ENCODE measurements at regions not wholly inside any gene's neighbourhood (a gene's known extent, or its start where the extent isn't known, plus 50 kb on each side); places are given as distances from the start of the nearest gene placed in this dataset.

DNA sequence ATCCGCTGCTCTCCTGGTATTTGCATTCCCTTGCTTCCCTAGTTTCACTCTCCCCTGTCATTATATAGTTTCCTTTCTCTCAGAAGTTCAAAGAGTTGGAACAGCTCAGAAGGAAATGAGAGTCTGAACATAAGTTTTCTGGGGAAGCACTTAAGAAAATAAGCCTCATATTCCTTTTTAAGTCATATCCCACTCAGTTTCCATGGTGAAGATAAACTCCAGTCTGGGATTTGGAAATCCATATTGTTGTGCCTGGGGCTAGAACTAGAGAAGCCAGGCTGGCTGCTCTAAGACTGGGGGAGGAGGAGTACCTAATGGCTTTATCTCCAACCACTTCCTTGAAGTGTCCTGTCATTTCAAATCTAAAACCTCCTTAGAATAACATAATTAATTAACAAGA lies 134.2 kb upstream of the ALCAM start:
- H3K9me3 ChIP-seq (ENCODE audit: low read depth): no peaks in the 10 kb centered on the region
- no peak overlapping the region for H3K4me2 ChIP-seq

DNA sequence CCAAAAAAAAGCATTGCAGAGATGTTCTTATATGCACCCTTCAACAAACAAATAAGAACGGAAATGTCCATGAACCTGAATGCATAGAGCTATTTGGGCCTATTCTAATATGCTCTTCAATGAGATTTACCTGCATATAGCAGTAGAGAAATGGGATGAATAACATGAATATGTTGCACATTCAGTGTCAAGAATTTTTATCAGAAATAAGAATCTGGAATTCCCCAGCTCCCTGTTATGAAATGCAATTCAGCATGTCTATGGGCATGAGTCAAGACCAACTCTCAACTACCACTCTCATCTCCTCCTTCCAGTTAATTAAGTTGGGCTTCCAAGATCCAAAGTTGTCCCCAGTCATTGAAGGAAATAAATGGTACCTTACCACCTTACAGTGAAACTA lies 133.7 kb upstream of the ALCAM start:
- Histone ChIP-seq H3K9me3 (ENCODE audit: low read depth) (no peaks in the 10 kb centered on the region), H3K27me3 (no peaks in the 10 kb centered on the region), H4K20me1 (ENCODE audit: insufficient read depth, poor library complexity, severe bottlenecking) (no peaks in the 10 kb centered on the region), H2AFZ (no peak overlapping the region), H3K4me3 (no peak overlapping the region), H3K27ac (no peak overlapping the region), H3K79me2 (no peaks in the 10 kb centered on the region), H3K4me2 (no peak overlapping the region), H3K9me2 (replicated peaks; ENCODE audit: insufficient read depth) (no peaks in the 10 kb centered on the region), H3K36me3 (replicated peaks; ENCODE audit: insufficient read depth, low read depth) (no peaks in the 10 kb centered on the region), H3K4me1 (ENCODE audit: insufficient read depth) (no peaks in the 10 kb centered on the region)
- no peak for TF ChIP-seq EZH2phosphoT487 (IDR thresholded peaks at IDR 0.05; ENCODE audit: low read depth, severe bottlenecking, unreplicated experiment)
- TF ChIP-seq, protein P1, sequence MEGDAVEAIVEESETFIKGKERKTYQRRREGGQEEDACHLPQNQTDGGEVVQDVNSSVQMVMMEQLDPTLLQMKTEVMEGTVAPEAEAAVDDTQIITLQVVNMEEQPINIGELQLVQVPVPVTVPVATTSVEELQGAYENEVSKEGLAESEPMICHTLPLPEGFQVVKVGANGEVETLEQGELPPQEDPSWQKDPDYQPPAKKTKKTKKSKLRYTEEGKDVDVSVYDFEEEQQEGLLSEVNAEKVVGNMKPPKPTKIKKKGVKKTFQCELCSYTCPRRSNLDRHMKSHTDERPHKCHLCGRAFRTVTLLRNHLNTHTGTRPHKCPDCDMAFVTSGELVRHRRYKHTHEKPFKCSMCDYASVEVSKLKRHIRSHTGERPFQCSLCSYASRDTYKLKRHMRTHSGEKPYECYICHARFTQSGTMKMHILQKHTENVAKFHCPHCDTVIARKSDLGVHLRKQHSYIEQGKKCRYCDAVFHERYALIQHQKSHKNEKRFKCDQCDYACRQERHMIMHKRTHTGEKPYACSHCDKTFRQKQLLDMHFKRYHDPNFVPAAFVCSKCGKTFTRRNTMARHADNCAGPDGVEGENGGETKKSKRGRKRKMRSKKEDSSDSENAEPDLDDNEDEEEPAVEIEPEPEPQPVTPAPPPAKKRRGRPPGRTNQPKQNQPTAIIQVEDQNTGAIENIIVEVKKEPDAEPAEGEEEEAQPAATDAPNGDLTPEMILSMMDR (IDR thresholded peaks at IDR 0.05; ENCODE audit: poor library complexity): no peak
- no peak for TF ChIP-seq EZH2 (IDR thresholded peaks at IDR 0.05; ENCODE audit: borderline replicate concordance)
- 95% methylated on average over 1 of the region's 1 CpG for WGBS (ENCODE audit: low lambda C conversion rate, missing lambda C conversion rate)
- no peak for DNase-seq (ENCODE audit: low spot score)

More for the DNA sequence above, 134.2 kb upstream of the ALCAM start:
- Histone ChIP-seq H3K27ac (no peak overlapping the region), H3K4me1 (ENCODE audit: insufficient read depth) (no peaks in the 10 kb centered on the region), H3K79me2 (no peaks in the 10 kb centered on the region), H3K27me3 (no peaks in the 10 kb centered on the region), H3K9me2 (replicated peaks; ENCODE audit: insufficient read depth) (no peaks in the 10 kb centered on the region), H2AFZ (no peak overlapping the region), H3K36me3 (replicated peaks; ENCODE audit: insufficient read depth, low read depth) (no peaks in the 10 kb centered on the region), H3K4me3 (no peak overlapping the region), H4K20me1 (ENCODE audit: insufficient read depth, poor library complexity, severe bottlenecking) (no peaks in the 10 kb centered on the region)
- 61% methylated on average over 1 of the region's 1 CpG for WGBS (ENCODE audit: low lambda C conversion rate, missing lambda C conversion rate)
- no peak for DNase-seq (ENCODE audit: low spot score)
- TF ChIP-seq, protein P1 (IDR thresholded peaks at IDR 0.05; ENCODE audit: poor library complexity): no peak
- TF ChIP-seq EZH2 (IDR thresholded peaks at IDR 0.05; ENCODE audit: borderline replicate concordance) (no peak), EZH2phosphoT487 (IDR thresholded peaks at IDR 0.05; ENCODE audit: low read depth, severe bottlenecking, unreplicated experiment) (no peak)

DNA sequence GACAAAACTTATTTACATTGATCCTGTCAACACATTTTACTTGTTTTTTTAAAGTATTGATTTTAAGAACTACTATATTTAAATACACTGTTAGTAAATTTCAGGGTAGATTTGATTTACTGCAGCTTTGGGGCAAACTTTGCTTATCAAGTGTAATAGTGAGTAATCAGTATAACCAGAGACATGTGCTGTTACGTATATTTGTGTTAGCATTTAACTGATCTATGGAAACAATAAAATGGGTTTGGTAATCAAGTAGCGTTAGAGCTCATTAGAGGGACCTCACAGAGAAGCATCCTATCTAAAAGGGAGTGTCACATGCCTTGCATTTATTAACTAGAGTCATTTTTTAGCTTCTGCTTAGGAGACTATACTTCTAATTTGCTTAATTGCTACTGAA lies 131.5 kb upstream of the ALCAM start:
- no peak overlapping the region for H2AFZ ChIP-seq
- H3K79me2 ChIP-seq: no peaks in the 10 kb centered on the region
- TF ChIP-seq EZH2phosphoT487 (IDR thresholded peaks at IDR 0.05; ENCODE audit: low read depth, severe bottlenecking, unreplicated experiment): no peak
- TF ChIP-seq, protein P1 (IDR thresholded peaks at IDR 0.05; ENCODE audit: poor library complexity): no peak
- no peak for TF ChIP-seq EZH2 (IDR thresholded peaks at IDR 0.05; ENCODE audit: borderline replicate concordance)
- H3K36me3 ChIP-seq (replicated peaks; ENCODE audit: insufficient read depth, low read depth): no peaks in the 10 kb centered on the region
- no peak for DNase-seq (ENCODE audit: low spot score)
- no peak overlapping the region for H3K4me3 ChIP-seq
- H4K20me1 ChIP-seq (ENCODE audit: insufficient read depth, poor library complexity, severe bottlenecking): no peaks in the 10 kb centered on the region
- no peaks in the 10 kb centered on the region for H3K9me3 ChIP-seq (ENCODE audit: low read depth)
- whole genome bisulfite sequencing (ENCODE audit: low lambda C conversion rate, missing lambda C conversion rate): 38% methylated on average over 2 of the region's 2 CpGs
- no peaks in the 10 kb centered on the region for H3K27me3 ChIP-seq
- H3K27ac ChIP-seq: no peak overlapping the region
- H3K4me2 ChIP-seq: no peak overlapping the region
- no peaks in the 10 kb centered on the region for H3K4me1 ChIP-seq (ENCODE audit: insufficient read depth)
- no peaks in the 10 kb centered on the region for H3K9me2 ChIP-seq (replicated peaks; ENCODE audit: insufficient read depth)

DNA sequence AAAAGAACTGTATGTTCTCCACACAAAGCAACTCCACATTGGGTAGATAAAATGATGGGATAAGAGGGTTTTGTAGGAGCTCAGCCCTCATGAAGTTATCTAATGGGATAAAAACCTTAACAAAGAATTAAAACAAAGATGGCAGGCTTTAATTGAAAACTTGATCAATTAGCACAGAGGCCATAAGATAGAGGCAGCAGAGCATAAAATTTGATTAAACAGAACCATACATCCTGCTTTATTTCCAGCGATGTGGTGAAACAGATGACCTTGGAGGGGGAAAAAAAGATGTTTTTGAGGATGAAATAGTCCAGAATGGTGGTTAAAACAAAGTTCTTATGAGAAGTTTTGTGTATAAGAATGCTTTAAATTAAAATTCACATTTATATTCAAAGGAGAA lies 130.9 kb upstream of the ALCAM start:
- Histone ChIP-seq H3K27me3 (no peaks in the 10 kb centered on the region), H3K4me2 (no peak overlapping the region), H3K36me3 (replicated peaks; ENCODE audit: insufficient read depth, low read depth) (no peaks in the 10 kb centered on the region), H2AFZ (no peak overlapping the region), H3K4me3 (no peak overlapping the region), H3K9me3 (ENCODE audit: low read depth) (no peaks in the 10 kb centered on the region), H3K27ac (no peak overlapping the region), H3K4me1 (ENCODE audit: insufficient read depth) (no peaks in the 10 kb centered on the region), H3K9me2 (replicated peaks; ENCODE audit: insufficient read depth) (no peaks in the 10 kb centered on the region), H3K79me2 (no peaks in the 10 kb centered on the region), H4K20me1 (ENCODE audit: insufficient read depth, poor library complexity, severe bottlenecking) (no peaks in the 10 kb centered on the region)
- no peak for DNase-seq (ENCODE audit: low spot score)
- 80% methylated on average over 1 of the region's 1 CpG for WGBS (ENCODE audit: low lambda C conversion rate, missing lambda C conversion rate)
- TF ChIP-seq, protein P1 (IDR thresholded peaks at IDR 0.05; ENCODE audit: poor library complexity): no peak
- TF ChIP-seq EZH2 (IDR thresholded peaks at IDR 0.05; ENCODE audit: borderline replicate concordance) (no peak), EZH2phosphoT487 (IDR thresholded peaks at IDR 0.05; ENCODE audit: low read depth, severe bottlenecking, unreplicated experiment) (no peak)
